ENCODE measurements at regions not wholly inside any gene's neighbourhood (a gene's known extent, or its start where the extent isn't known, plus 50 kb on each side); places are given as distances from the start of the nearest gene placed in this dataset.

- DNase-seq = no peak
These were observed 241.6 kb downstream of the SYK start for GRCh38 chr9:91043056-91043810.

GRCh38 chr9:91043811-91044175, 242.2 kb downstream of the SYK start:
- no peak for DNase-seq

GRCh38 chr9:91044354-91044753, 242.7 kb downstream of the SYK start:
- DNase-seq = no peak

GRCh38 chr9:91045041-91045440, 243.4 kb downstream of the SYK start:
- no peak for DNase-seq

GRCh38 chr9:91047529-91047928, 245.9 kb downstream of the SYK start:
- no peak for DNase-seq

- DNase-seq = no peak
These were observed 246.5 kb downstream of the SYK start for GRCh38 chr9:91047993-91048607.

- no peak for DNase-seq
These were observed 247.1 kb downstream of the SYK start for GRCh38 chr9:91048749-91049148.

GRCh38 chr9:91053824-91054223, 252.2 kb downstream of the SYK start:
- no peak for DNase-seq

- no peak for DNase-seq
These were observed 254.2 kb downstream of the SYK start for GRCh38 chr9:91055845-91056244.

GRCh38 chr9:91056486-91056885, 254.9 kb downstream of the SYK start:
- no peak for DNase-seq

- no peak for DNase-seq
These were observed 255.3 kb downstream of the SYK start for GRCh38 chr9:91056917-91057316.

GRCh38 chr9:91059713-91060112, 258.1 kb downstream of the SYK start:
- DNase-seq = no peak

GRCh38 chr9:91060520-91061343, 259.1 kb downstream of the SYK start:
- DNase-seq = no peak

GRCh38 chr9:91061506-91061905, 259.9 kb downstream of the SYK start:
- DNase-seq = no peak

GRCh38 chr9:91062281-91062680, 260.7 kb downstream of the SYK start:
- no peak for DNase-seq

GRCh38 chr9:91063471-91063870, 261.9 kb downstream of the SYK start:
- no peak for DNase-seq

GRCh38 chr9:91065231-91066041, 263.8 kb downstream of the SYK start:
- DNase-seq = no peak

- DNase-seq = no peak
These were observed 264.4 kb downstream of the SYK start for GRCh38 chr9:91066042-91066415.

GRCh38 chr9:91066856-91067255, 265.2 kb downstream of the SYK start:
- DNase-seq = no peak

- no peak for DNase-seq
These were observed 265.8 kb downstream of the SYK start for GRCh38 chr9:91067306-91067860.

- no peak for DNase-seq
These were observed 269.8 kb downstream of the SYK start for GRCh38 chr9:91071184-91071990.

All from effector CD8-positive, alpha-beta T cell (primary cell).